DMS153 treated with DMSO at 0.1 percent for 48 hours (cell line): ENCODE measurements at regions not wholly inside any gene's neighbourhood (a gene's known extent, or its start where the extent isn't known, plus 50 kb on each side); places are given as distances from the start of the nearest gene placed in this dataset.

Experiments
- DNase-seq: peaks from one replicate; lab custom pipeline; 2025; ENCODE audit not compliant: unreplicated experiment; lab: John Stamatoyannopoulos, UW

- no peak for DNase-seq
Observed at GRCh38 chr1:65486613-65487012, 66.1 kb downstream of the LEPR start.

- DNase-seq: no peak
Observed at GRCh38 chr1:65489481-65489880, 69.0 kb downstream of the LEPR start.

DNA sequence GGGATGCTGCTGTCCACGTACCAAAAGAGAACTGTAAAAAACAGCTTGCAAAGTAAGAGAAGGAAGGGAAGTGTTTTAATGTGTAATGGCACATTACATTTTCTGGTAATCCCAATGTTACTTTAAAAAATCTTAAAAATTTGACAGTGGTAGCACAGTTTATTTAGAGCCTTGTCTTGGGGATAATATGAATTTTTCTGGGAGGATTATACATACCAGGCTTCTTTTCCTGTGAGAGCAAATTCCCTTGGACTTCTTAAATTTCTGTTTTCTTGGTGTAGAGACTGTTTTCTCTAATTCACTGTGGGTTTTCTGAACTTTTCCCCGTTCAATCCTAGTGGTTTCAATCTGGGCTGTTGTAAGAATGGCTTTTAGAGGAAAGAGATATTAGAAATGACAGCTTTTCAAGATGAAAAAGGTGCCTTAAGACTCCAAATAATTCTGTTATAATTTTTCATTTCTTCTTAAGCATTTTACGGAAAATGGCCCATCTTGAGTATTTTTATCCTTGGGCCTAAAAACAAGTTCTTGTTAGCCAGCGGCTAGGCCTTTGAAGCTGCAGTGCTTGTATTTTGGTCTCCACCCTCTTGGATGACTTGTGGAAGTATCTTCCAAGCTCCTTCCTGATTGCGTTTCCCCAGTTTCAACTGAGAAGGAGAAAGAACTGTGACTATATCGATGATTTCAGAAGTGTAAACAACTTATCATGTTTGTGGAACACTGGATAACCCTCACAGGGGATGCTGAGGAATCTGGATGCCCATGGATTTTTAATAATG is 70.0 kb downstream of the LEPR start:
- no peak for DNase-seq

GRCh38 chr1:65491472-65491871 is 71.0 kb downstream of the LEPR start:
- no peak for DNase-seq

- DNase-seq: no peak
Observed at GRCh38 chr1:65493802-65494201, 73.3 kb downstream of the LEPR start.

DNA sequence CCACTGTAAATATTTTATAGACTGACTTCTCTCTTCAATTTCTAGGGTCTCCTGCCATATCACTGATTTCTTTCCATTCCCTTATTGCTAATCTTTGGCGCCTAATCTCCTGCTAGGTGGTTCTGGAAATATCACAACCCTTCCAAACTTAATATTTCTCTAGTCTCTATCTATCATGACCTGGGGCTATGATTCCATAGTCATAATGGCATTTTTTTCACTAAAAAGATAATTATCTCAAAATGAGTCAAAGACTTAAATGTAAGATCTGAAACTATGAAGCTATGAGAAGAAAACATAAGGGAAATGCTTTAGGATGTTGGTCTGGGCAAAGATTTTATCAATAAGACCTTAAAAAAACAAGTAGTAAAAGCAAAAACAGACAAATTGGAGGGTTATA is 74.2 kb downstream of the LEPR start:
- no peak for DNase-seq

DNA sequence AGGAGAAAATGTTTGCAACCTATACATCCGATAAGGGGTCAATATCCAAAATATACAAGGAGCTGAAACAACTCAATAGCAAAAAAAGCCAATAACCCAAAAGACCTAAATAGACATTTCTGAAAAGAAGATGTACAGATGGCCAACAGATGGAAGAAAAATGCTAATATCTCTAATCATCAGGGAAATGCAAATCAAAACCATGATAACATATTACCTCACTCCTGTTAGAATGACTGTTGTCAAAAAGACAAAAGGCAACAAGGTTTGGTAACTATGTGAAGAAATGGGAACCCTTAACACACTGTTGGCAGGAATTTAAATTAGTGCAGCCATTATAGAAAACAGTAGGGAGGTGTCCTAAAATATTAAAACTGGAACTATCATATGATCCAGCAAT is 74.7 kb downstream of the LEPR start:
- DNase-seq: no peak

DNA sequence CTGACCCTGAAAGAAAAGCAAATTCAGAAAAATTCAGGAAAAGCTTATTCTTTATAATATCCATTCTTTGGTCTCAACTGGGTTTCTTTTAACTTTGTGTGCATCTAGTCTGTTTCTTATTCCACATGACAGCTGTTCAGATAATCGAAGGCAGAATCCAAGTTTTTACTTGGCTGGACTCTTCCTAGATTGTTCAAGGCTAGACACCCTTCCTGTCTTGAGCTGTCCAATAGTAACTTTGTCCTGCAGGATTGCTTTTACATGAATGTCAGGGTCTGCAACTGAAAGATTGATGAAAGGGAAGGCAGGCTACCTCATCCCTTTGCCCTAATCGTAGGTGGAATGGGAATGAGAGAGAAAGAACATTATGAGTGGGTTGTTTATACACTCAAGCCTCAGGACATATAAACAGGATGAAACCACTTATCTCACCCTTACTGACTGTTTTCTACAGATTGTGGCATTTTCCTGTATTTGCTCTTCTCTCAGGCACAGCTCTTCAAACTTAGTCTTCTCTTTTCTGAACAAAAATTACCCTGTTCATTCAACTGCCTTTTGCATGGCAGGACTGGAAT is 76.9 kb downstream of the LEPR start:
- no peak for DNase-seq

- DNase-seq: no peak
Observed at GRCh38 chr1:65503427-65503826, 83.0 kb downstream of the LEPR start.

DNA sequence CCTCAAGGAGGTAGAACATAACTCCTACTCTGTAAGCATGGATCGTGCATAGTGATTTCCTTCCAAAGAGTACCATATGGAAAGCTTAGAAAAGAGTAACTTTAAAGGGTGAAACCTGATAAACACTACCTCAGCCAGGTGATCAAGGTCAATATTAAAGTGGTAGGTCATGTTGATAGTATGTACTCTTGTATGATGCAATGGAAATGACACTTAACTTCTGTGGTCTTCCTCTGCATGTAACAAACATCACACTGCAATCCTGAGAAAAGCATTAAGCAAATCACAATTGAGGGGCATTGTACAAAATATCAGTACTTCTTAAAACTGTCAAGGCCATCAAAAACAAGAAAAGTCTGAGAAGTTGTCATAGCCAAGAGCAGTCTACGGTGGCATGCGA is 83.8 kb downstream of the LEPR start:
- DNase-seq: no peak

DNA sequence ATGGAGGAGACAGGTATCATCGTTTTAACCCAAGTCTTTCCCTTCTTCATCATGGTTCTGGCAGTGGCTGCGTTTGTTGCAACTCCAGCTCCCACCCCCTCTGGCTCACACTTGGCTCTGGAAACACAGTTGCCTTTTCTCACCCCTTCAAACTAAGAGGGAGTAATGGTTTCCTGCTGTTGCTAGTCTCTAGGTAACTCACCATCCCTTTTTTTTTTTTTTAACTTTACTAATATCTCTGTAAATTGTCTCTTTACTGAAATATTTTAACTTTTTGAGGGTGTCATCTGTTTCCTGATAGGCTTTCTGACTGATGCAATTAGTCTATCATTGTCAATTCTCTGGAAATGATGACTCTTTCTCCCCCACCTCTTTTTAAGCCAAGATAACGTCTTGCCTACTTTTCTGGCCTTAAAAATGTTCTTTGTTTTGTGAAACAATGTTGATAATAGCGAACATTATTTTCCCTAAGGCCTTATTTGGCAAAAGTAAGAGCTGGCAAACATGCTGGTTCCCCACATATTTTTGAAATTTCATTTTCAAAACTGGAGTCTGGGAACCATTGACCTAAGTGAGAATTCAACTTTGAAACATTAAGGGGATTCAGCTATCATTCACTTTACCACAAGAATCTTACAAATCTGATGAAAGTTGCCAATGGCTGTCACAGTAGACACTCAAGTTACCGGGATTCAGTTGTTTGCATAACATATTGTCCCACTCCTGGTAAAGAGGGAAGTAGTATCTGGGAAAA is 85.3 kb downstream of the LEPR start:
- DNase-seq: no peak

- no peak for DNase-seq
Observed at GRCh38 chr1:65508051-65508450, 87.6 kb downstream of the LEPR start.

DNA sequence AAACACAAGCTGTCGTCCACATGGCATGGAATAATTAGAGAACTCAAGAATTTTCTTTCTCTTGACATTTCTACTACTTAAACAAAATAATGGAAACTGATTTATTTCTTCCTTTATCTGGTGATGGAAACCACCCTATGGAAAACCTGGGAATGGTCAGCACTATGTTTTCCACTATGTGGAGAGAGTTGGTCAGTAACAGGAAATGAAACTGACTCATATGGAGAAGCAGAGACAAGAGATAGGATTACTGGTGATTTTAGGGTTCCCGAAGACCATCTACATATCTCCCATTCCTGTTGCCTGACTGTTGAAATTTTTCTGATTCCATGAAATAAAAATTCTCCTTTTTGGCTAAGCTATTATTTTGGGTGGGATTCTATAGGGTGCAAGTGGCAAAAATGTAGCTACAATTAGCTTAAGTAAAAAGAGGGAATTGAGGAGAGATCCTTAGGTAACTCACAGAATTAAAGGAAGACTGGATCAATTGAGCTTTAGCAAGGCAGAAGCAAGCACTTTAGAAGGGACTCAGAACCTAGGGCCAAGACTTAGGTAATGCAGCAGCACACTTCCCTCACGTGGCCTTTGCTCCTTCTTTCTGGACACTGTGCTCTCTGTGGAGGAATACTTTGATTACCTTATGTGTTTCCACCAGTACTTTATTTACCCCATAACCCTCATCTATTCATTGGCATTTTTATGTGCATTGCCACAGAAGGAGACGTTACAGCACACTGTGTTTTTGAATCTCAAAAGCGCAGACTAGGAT is 89.6 kb downstream of the LEPR start:
- DNase-seq: no peak

GRCh38 chr1:65510961-65511360 is 90.5 kb downstream of the LEPR start:
- no peak for DNase-seq

DNA sequence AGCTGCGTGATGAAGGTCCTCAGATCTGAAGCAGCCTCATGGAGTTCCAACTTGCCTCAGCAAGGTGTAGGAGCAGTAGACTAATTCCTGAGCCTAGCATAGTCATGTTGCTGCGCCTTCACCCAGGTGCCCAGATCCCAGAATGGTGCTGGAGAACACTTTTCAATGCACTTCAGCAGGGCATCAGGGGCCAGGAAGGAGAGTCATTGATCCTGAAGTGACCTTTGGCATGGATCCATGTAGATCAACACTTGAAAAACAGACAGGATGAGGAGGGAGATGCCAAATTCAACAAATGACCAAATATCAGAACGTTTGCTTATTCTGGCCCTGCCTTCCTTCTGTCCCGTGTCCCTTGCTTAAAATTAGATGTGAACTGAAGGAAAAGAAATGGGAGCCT is 91.9 kb downstream of the LEPR start:
- DNase-seq: peak; percentile 5

DNA sequence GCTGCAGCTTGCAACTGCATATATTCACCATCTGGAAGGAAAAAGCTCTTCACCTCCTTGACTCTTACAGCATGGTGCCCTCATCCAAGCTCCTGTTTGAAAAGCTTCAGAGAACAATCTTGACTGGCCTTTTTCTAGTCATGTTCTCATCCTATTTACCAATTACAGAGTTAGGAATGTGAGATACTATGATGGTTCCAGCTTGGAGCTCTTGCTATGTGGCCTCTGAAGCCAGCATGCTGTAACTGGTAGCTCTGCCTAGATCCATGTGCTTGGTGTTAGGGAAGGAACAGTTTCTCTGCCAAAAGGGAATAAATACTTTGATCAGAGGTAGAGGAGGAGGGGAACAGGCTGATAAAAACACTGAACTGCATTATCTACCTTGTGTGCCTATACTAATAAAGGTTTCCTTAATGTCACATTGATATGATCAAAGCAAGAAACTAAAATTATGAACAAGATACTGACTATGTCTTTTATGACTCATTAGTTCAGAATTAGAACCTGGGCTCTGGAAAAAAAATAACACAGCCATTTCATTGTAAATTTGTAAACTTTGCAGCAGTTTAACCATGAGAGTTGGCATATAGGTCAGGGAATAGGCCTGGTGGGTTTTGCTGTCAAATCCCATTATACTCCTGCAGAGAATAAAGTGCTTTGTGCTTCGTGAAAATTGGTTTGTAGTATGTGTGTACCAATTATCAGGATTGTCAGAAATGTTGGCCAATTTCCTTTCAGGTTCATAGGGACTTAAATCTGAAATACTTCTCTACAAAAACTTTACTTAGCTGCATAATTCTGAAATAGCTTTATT is 92.7 kb downstream of the LEPR start:
- DNase-seq: no peak

DNA sequence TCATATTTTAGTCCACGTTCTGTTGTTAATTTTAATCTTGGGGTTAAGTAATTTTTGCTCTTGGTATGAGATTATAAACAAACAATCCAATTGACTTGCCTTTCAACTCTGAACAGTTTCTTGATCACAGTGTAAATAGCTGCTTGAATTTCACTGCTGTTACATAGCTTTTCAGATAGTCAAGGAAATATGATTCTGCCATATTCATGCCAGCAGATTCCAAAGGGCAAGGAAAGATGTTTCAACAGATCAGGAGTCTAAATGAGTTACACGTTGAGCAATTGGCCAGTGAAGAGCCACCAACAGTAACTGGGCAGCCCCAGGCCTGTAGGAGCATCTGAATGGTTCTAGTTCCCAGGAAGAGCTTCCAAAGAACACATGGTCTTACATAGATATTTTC is 93.6 kb downstream of the LEPR start:
- no peak for DNase-seq

DNA sequence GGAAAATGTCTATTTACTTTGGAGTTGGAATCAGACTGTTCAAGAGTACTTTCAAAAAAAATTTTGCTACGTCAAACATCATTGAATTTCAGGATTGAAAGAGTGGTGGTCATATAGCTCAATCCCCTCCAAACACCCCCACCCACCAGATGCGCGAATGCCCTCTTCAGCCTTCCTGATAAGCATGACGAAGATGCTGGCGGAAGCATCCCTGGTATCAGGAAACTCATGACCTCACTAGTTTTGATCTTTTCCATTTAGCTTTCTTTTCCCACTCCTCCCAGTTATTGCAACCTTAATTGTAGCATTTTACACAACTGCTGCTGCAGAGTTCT is 104.4 kb downstream of the LEPR start:
- DNase-seq: no peak

GRCh38 chr1:65525266-65526048 is 105.0 kb downstream of the LEPR start:
- DNase-seq: no peak

GRCh38 chr1:65526049-65526556 is 105.6 kb downstream of the LEPR start:
- DNase-seq: no peak
